HepG2 (cell line): ENCODE measurements at regions not wholly inside any gene's neighbourhood (a gene's known extent, or its start where the extent isn't known, plus 50 kb on each side); places are given as distances from the start of the nearest gene placed in this dataset.

Experiments used
- CTCF ChIP-seq: sonication (generic); formaldehyde crosslinking; IDR thresholded peaks from 2 replicates; pipeline ENCODE4 v1.5.0; 2020; ENCODE audit warnings: mild to moderate bottlenecking, missing genetic modification reagents, moderate library complexity
- JUNB ChIP-seq: sonication (generic); formaldehyde crosslinking; IDR thresholded peaks from 2 replicates; pipeline ENCODE4 v1.8.0; 2022; ENCODE audit warnings: missing genetic modification reagents, mild to moderate bottlenecking, borderline replicate concordance
- KDM1A ChIP-seq: IDR thresholded peaks from 2 replicates; pipeline ENCODE4 v1.6.1; 2016; ENCODE audit warnings: missing compliant biosample characterization
- POLR2AphosphoS5 ChIP-seq: IDR thresholded peaks from 2 replicates; pipeline ENCODE4 v1.6.1; 2012; ENCODE audit warnings: low read depth, low read length
- ZNF740 ChIP-seq: sonication (generic); formaldehyde crosslinking; IDR thresholded peaks from 2 replicates; pipeline ENCODE4 v1.4.0; 2020; ENCODE audit warnings: missing genetic modification reagents
- ZNF747 ChIP-seq: sonication (generic); formaldehyde crosslinking; IDR thresholded peaks from 2 replicates; pipeline ENCODE4 v1.8.1; 2023; ENCODE audit warnings: missing genetic modification reagents, mild to moderate bottlenecking, borderline replicate concordance
- TF ChIP-seq, protein P1 (sequence below): sonication (generic); formaldehyde crosslinking; conservative IDR thresholded peaks from 2 replicates; pipeline ENCODE4 v1.4.0; 2020; ENCODE audit warnings: missing genetic modification reagents
- TF ChIP-seq, protein P2 (sequence below): sonication (generic); formaldehyde crosslinking; IDR thresholded peaks from 2 replicates; pipeline ENCODE4 v1.8.0; 2022; ENCODE audit warnings: missing genetic modification reagents, mild to moderate bottlenecking, borderline replicate concordance
- TF ChIP-seq, protein P3 (sequence below): sonication (generic); formaldehyde crosslinking; IDR thresholded peaks from 2 replicates; pipeline ENCODE4 v1.4.0; 2020; ENCODE audit warnings: missing genetic modification reagents
- TF ChIP-seq, protein P4 (sequence below), 2 experiments: IDR thresholded peaks; 2 replicates each; pipeline ENCODE4 v1.6.1; 2011 to 2012; ENCODE audit warnings: low read length in 2 of 2, borderline replicate concordance in 1 of 2, low read depth in 1 of 2, mild to moderate bottlenecking in 1 of 2, moderate library complexity in 1 of 2

DNA sequence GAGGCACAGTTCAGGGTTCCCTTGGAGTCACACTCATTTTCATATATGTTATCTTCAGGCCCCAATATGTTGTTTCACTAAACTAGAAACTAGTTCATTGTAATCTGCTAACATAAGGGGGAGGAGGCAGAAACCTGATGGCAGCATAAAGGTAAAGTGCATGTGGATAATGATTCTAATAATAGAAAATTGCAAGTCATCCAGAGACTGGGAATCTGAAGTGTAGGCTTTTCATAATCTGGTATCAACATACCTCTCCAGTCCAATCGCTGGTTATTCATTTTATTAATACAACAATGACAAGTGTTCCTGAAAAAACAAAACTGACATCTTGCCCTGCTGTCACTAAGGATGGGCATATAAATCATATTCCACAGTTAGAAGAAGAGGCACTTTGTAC, 326.3 kb upstream of the ZNF804A start:
- TF ChIP-seq ZNF740 (CRISPR knock-in tag) (no peak), JUNB (no peak), CTCF (CRISPR knock-in tag) (no peak), ZNF747 (CRISPR knock-in tag) (no peak), KDM1A (CRISPR knock-in tag) (no peak), POLR2AphosphoS5 (no peak)
- TF ChIP-seq, protein P1, sequence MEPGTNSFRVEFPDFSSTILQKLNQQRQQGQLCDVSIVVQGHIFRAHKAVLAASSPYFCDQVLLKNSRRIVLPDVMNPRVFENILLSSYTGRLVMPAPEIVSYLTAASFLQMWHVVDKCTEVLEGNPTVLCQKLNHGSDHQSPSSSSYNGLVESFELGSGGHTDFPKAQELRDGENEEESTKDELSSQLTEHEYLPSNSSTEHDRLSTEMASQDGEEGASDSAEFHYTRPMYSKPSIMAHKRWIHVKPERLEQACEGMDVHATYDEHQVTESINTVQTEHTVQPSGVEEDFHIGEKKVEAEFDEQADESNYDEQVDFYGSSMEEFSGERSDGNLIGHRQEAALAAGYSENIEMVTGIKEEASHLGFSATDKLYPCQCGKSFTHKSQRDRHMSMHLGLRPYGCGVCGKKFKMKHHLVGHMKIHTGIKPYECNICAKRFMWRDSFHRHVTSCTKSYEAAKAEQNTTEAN (CRISPR knock-in tag), result no peak
- TF ChIP-seq, protein P2, sequence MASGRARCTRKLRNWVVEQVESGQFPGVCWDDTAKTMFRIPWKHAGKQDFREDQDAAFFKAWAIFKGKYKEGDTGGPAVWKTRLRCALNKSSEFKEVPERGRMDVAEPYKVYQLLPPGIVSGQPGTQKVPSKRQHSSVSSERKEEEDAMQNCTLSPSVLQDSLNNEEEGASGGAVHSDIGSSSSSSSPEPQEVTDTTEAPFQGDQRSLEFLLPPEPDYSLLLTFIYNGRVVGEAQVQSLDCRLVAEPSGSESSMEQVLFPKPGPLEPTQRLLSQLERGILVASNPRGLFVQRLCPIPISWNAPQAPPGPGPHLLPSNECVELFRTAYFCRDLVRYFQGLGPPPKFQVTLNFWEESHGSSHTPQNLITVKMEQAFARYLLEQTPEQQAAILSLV (CRISPR knock-in tag), result no peak
- TF ChIP-seq, protein P3, sequence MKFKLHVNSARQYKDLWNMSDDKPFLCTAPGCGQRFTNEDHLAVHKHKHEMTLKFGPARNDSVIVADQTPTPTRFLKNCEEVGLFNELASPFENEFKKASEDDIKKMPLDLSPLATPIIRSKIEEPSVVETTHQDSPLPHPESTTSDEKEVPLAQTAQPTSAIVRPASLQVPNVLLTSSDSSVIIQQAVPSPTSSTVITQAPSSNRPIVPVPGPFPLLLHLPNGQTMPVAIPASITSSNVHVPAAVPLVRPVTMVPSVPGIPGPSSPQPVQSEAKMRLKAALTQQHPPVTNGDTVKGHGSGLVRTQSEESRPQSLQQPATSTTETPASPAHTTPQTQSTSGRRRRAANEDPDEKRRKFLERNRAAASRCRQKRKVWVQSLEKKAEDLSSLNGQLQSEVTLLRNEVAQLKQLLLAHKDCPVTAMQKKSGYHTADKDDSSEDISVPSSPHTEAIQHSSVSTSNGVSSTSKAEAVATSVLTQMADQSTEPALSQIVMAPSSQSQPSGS, result no peak
- TF ChIP-seq, protein P4, sequence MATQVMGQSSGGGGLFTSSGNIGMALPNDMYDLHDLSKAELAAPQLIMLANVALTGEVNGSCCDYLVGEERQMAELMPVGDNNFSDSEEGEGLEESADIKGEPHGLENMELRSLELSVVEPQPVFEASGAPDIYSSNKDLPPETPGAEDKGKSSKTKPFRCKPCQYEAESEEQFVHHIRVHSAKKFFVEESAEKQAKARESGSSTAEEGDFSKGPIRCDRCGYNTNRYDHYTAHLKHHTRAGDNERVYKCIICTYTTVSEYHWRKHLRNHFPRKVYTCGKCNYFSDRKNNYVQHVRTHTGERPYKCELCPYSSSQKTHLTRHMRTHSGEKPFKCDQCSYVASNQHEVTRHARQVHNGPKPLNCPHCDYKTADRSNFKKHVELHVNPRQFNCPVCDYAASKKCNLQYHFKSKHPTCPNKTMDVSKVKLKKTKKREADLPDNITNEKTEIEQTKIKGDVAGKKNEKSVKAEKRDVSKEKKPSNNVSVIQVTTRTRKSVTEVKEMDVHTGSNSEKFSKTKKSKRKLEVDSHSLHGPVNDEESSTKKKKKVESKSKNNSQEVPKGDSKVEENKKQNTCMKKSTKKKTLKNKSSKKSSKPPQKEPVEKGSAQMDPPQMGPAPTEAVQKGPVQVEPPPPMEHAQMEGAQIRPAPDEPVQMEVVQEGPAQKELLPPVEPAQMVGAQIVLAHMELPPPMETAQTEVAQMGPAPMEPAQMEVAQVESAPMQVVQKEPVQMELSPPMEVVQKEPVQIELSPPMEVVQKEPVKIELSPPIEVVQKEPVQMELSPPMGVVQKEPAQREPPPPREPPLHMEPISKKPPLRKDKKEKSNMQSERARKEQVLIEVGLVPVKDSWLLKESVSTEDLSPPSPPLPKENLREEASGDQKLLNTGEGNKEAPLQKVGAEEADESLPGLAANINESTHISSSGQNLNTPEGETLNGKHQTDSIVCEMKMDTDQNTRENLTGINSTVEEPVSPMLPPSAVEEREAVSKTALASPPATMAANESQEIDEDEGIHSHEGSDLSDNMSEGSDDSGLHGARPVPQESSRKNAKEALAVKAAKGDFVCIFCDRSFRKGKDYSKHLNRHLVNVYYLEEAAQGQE (IDR thresholded peaks at IDR 0.05; ENCODE audit: borderline replicate concordance in 1 of 2, low read depth in 1 of 2, low read length in 2 of 2), result no peak
